MM.1S (cell line): ENCODE measurements at regions not wholly inside any gene's neighbourhood (a gene's known extent, or its start where the extent isn't known, plus 50 kb on each side); places are given as distances from the start of the nearest gene placed in this dataset.

ENCODE experiments used
- DNase-seq: peaks from one replicate; pipeline ENCODE4 v3.0.0-alpha.2; 2015
- H2AFZ ChIP-seq: fragments of 300-600 bp; sonication (generic); 2 replicates; pipeline ENCODE4 v1.6.0; 2016; ENCODE audit warnings: antibody characterized with exemption, low read length
- H3F3A ChIP-seq: fragments of 300-600 bp; sonication (generic); 2 replicates; pipeline ENCODE4 v1.6.1; 2016; ENCODE audit warnings: mild to moderate bottlenecking, antibody characterized with exemption, low read length, moderate library complexity, mixed read lengths; ENCODE audit not compliant: insufficient read depth
- H3K27ac ChIP-seq: fragments of 300-600 bp; sonication (generic); 2 replicates; pipeline ENCODE4 v1.5.1; 2016; ENCODE audit warnings: mild to moderate bottlenecking, low read length
- H3K27me3 ChIP-seq: fragments of 300-600 bp; sonication (generic); replicated peaks from 2 replicates; pipeline ENCODE4 v1.6.0; 2016; ENCODE audit warnings: low read length; ENCODE audit not compliant: insufficient read depth
- H3K36me3 ChIP-seq: fragments of 300-600 bp; sonication (generic); replicated peaks from 2 replicates; pipeline ENCODE4 v1.6.1; 2016; ENCODE audit warnings: mild to moderate bottlenecking, low read length, mixed read lengths; ENCODE audit not compliant: insufficient read depth
- H3K4me1 ChIP-seq: fragments of 300-600 bp; sonication (generic); 2 replicates; pipeline ENCODE4 v1.6.1; 2016; ENCODE audit warnings: low read length, mixed read lengths
- H3K4me2 ChIP-seq: fragments of 300-600 bp; sonication (generic); 2 replicates; pipeline ENCODE4 v1.6.0; 2016; ENCODE audit warnings: low read depth, low read length
- H3K4me3 ChIP-seq: fragments of 300-600 bp; sonication (generic); 2 replicates; pipeline ENCODE4 v1.5.1; 2016; ENCODE audit warnings: low read length, mixed read lengths
- H3K79me2 ChIP-seq: fragments of 300-600 bp; sonication (generic); 2 replicates; pipeline ENCODE4 v1.6.1; 2016; ENCODE audit warnings: mixed run types, low read length, mixed read lengths
- H3K9ac ChIP-seq: fragments of 300-600 bp; sonication (generic); 2 replicates; pipeline ENCODE4 v1.6.1; 2016; ENCODE audit warnings: low read length, mixed read lengths
- H3K9me2 ChIP-seq: fragments of 300-600 bp; sonication (generic); replicated peaks from 2 replicates; pipeline ENCODE4 v1.6.1; 2016; ENCODE audit warnings: mild to moderate bottlenecking, low read length, mixed read lengths; ENCODE audit not compliant: insufficient read depth
- H3K9me3 ChIP-seq: fragments of 300-600 bp; sonication (generic); replicated peaks from 2 replicates; pipeline ENCODE4 v1.6.1; 2016; ENCODE audit warnings: mild to moderate bottlenecking, low read length, mixed read lengths; ENCODE audit not compliant: insufficient read depth
- H4K20me1 ChIP-seq: fragments of 300-600 bp; sonication (generic); 2 replicates; pipeline ENCODE4 v1.6.1; 2016; ENCODE audit warnings: mild to moderate bottlenecking, low read length, moderate library complexity, mixed read lengths; ENCODE audit not compliant: insufficient read depth
- EZH2 ChIP-seq: fragments of 300-600 bp; sonication (generic); optimal IDR thresholded peaks from 2 replicates; pipeline ENCODE3; 2017; ENCODE audit warnings: low read depth, mild to moderate bottlenecking, antibody characterized with exemption, low read length, mixed read lengths
- EZH2phosphoT487 ChIP-seq: fragments of 300-600 bp; sonication (generic); IDR thresholded peaks from 2 replicates; pipeline ENCODE4 v1.6.1; 2018; ENCODE audit warnings: antibody characterized with exemption, low read length
- TF ChIP-seq, protein P1 (sequence below): fragments of 300-600 bp; sonication (generic); IDR thresholded peaks from 2 replicates; pipeline ENCODE4 v1.5.1; 2016; ENCODE audit warnings: antibody characterized with exemption, low read length, mixed read lengths

DNA sequence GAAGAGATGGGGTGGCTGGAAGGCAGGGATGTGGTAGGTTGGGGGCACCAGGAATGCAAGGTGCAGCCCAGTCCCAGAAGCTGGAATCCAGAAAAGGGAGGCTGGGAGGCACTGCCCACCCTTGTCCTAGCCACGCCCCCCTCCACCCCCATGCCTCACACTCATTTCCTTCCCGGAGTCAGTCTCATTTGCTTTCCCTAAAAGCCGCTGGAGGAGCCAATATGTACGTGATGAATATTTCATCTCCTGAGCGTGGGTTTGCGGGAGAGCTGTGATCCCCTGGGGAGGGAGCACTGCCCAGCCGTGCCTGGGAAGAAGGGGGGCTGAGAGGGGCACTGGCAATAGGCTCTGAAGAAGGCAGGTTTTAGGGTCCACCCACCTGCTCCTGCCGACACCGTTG is 124.5 kb upstream of the LHX1 start:
- no peaks in the 10 kb centered on the region for H3K79me2 ChIP-seq
- no peaks in the 10 kb centered on the region for H4K20me1 ChIP-seq
- H3K9me2 ChIP-seq: no peaks in the 10 kb centered on the region
- no peaks in the 10 kb centered on the region for H3K4me1 ChIP-seq
- H2AFZ ChIP-seq: no peak overlapping the region
- TF ChIP-seq, protein P1, sequence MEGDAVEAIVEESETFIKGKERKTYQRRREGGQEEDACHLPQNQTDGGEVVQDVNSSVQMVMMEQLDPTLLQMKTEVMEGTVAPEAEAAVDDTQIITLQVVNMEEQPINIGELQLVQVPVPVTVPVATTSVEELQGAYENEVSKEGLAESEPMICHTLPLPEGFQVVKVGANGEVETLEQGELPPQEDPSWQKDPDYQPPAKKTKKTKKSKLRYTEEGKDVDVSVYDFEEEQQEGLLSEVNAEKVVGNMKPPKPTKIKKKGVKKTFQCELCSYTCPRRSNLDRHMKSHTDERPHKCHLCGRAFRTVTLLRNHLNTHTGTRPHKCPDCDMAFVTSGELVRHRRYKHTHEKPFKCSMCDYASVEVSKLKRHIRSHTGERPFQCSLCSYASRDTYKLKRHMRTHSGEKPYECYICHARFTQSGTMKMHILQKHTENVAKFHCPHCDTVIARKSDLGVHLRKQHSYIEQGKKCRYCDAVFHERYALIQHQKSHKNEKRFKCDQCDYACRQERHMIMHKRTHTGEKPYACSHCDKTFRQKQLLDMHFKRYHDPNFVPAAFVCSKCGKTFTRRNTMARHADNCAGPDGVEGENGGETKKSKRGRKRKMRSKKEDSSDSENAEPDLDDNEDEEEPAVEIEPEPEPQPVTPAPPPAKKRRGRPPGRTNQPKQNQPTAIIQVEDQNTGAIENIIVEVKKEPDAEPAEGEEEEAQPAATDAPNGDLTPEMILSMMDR: no peak
- no peak overlapping the region for H3K27ac ChIP-seq
- peaks cover 78% of the 10 kb centered on the region for H3K27me3 ChIP-seq
- H3K9me3 ChIP-seq: no peaks in the 10 kb centered on the region
- no peaks in the 10 kb centered on the region for H3F3A ChIP-seq
- no peaks in the 10 kb centered on the region for H3K36me3 ChIP-seq
- H3K4me2 ChIP-seq: no peak overlapping the region
- H3K4me3 ChIP-seq: no peak overlapping the region
- no peak for DNase-seq
- no peak overlapping the region for H3K9ac ChIP-seq

DNA sequence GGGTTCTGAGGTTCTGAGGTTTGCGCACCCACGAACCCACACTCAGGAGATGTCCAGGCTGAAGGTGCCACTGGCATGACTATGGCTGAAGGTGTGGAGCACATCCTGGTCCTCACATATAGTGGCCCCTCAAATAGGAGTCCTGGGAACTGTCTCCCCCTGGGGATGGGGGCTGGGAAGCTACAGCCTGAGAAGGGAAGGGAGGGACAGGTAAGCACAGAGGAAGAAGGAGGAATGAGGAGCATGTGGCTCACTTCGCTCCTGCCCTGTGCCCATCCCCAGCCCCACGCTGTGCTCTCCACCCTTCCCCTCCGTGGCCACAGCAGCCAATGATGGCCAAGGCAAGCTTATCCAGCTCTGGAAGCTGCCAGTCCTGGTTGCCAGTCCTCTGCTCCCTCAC is 123.9 kb upstream of the LHX1 start:
- DNase-seq: no peak
- Histone ChIP-seq H3K9me2 (no peaks in the 10 kb centered on the region), H3K79me2 (no peaks in the 10 kb centered on the region), H3K4me2 (no peak overlapping the region), H2AFZ (no peak overlapping the region), H4K20me1 (no peaks in the 10 kb centered on the region), H3K9me3 (no peaks in the 10 kb centered on the region), H3K4me1 (no peaks in the 10 kb centered on the region), H3K4me3 (no peak overlapping the region), H3K27ac (no peak overlapping the region), H3K27me3 (peaks cover 73% of the 10 kb centered on the region), H3K36me3 (no peaks in the 10 kb centered on the region), H3F3A (no peaks in the 10 kb centered on the region), H3K9ac (no peak overlapping the region)
- no peak for TF ChIP-seq EZH2phosphoT487
- no peak for TF ChIP-seq EZH2
- TF ChIP-seq, protein P1: no peak

DNA sequence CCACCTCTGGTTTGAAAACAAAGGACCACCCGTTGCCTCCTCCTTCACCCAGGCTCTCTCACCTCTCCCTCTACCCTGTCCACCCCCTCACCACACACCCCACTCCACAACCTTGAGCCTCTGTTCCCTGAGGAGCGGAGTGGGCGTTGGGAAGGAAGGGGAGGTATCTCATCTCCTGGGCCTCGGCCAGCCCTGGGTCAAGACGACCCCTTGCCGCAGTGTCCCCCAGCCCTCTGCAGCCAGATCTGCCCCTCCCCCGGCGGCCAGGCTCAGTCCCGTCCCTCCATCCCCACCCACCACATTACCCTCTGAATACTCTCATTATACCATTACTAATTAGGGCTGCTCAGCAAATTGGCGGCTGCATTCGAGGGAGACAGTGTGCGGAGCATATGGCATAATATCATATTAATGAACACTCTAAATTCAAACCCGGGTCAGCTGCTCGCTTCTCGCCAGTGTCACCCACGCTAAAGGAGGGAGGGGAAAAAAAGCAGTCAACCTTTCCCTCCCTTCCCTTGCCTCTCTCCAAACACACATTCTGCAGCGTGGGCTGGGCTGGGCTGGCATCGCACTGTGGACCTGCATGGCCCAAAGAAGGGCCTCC is 123.2 kb upstream of the LHX1 start:
- no peaks in the 10 kb centered on the region for H3K36me3 ChIP-seq
- no peak for DNase-seq
- no peak overlapping the region for H3K9ac ChIP-seq
- H3K27me3 ChIP-seq: peaks cover 66% of the 10 kb centered on the region
- H3K4me1 ChIP-seq: no peaks in the 10 kb centered on the region
- H3K9me2 ChIP-seq: no peaks in the 10 kb centered on the region
- H3K27ac ChIP-seq: no peak overlapping the region
- no peaks in the 10 kb centered on the region for H3K9me3 ChIP-seq
- H2AFZ ChIP-seq: no peak overlapping the region
- no peaks in the 10 kb centered on the region for H4K20me1 ChIP-seq
- H3K4me3 ChIP-seq: no peak overlapping the region
- H3F3A ChIP-seq: no peaks in the 10 kb centered on the region
- H3K4me2 ChIP-seq: no peak overlapping the region
- no peaks in the 10 kb centered on the region for H3K79me2 ChIP-seq
- TF ChIP-seq EZH2phosphoT487: no peak
- TF ChIP-seq EZH2: no peak
- TF ChIP-seq, protein P1: no peak
